GM06990 (cell line): ENCODE measurements at regions not wholly inside any gene's neighbourhood (a gene's known extent, or its start where the extent isn't known, plus 50 kb on each side); places are given as distances from the start of the nearest gene placed in this dataset.

Source experiments
- DNase-seq: peaks from one replicate; pipeline ENCODE4 v3.0.0-alpha.2; 2011; ENCODE audit not compliant: insufficient read length; ENCODE audit errors: extremely low read depth
- H3K27me3 ChIP-seq: replicated peaks from 2 replicates; pipeline ENCODE4 v1.6.0; 2011; ENCODE audit warnings: low read length; ENCODE audit not compliant: control insufficient read depth, insufficient read depth
- H3K36me3 ChIP-seq: 2 replicates; pipeline ENCODE4 v1.5.1; 2011; ENCODE audit warnings: low read length; ENCODE audit not compliant: control insufficient read depth, insufficient read depth
- H3K4me3 ChIP-seq: replicated peaks from 2 replicates; pipeline ENCODE4 v1.5.1; 2011; ENCODE audit warnings: low read depth, mild to moderate bottlenecking, control low read depth, low read length
- TF ChIP-seq, protein P1 (sequence below): IDR thresholded peaks from 2 replicates; pipeline ENCODE4 v1.5.1; 2011; ENCODE audit warnings: low read length, control low read depth, mild to moderate bottlenecking, inconsistent platforms; ENCODE audit not compliant: insufficient read depth, poor library complexity, severe bottlenecking

DNA sequence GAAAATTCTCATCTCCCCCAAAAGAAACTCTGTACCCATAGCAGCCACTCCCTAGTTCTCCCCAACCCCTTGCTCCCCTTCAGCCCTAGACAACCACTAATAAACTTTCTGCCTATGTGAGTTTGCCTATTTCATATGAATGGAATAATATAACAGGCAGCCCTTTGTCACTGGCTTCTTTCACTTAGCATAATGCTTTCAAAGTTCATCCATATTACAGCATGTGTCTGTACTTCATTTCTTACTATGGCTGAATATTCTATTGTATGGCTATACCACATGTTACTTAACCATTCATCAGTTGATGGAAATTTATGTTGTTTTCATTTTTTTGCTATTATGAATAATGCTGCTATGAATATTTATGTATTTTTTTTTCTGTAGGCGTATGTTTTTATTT, 442.9 kb downstream of the SLC4A3 start:
- Histone ChIP-seq H3K36me3 (no peaks in the 10 kb centered on the region), H3K27me3 (no peaks in the 10 kb centered on the region), H3K4me3 (no peak overlapping the region)
- TF ChIP-seq, protein P1, sequence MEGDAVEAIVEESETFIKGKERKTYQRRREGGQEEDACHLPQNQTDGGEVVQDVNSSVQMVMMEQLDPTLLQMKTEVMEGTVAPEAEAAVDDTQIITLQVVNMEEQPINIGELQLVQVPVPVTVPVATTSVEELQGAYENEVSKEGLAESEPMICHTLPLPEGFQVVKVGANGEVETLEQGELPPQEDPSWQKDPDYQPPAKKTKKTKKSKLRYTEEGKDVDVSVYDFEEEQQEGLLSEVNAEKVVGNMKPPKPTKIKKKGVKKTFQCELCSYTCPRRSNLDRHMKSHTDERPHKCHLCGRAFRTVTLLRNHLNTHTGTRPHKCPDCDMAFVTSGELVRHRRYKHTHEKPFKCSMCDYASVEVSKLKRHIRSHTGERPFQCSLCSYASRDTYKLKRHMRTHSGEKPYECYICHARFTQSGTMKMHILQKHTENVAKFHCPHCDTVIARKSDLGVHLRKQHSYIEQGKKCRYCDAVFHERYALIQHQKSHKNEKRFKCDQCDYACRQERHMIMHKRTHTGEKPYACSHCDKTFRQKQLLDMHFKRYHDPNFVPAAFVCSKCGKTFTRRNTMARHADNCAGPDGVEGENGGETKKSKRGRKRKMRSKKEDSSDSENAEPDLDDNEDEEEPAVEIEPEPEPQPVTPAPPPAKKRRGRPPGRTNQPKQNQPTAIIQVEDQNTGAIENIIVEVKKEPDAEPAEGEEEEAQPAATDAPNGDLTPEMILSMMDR = no peak
- DNase-seq = no peak

DNA sequence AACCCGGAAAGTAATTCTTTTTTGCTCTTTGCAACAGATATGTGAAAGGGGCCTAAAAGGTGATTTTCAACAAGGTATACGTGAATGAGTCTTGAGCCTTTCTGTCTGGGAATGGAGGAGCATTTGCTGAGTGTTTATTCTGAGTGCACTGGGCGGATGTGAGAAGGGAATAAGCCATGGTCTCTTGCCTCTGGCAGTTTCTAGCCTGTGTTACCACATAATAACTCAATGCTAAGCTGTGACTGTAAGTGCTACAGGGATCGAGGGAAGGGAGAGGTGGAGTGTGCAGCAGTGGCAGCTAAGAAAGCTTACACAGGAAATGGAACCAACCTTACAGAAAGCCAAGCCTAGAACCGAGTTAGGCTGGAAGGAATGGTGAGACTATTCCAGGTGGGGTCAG, 444.3 kb downstream of the SLC4A3 start:
- DNase-seq = no peak
- Histone ChIP-seq H3K27me3 (no peaks in the 10 kb centered on the region), H3K4me3 (no peak overlapping the region), H3K36me3 (no peaks in the 10 kb centered on the region)
- TF ChIP-seq, protein P1 = no peak

DNA sequence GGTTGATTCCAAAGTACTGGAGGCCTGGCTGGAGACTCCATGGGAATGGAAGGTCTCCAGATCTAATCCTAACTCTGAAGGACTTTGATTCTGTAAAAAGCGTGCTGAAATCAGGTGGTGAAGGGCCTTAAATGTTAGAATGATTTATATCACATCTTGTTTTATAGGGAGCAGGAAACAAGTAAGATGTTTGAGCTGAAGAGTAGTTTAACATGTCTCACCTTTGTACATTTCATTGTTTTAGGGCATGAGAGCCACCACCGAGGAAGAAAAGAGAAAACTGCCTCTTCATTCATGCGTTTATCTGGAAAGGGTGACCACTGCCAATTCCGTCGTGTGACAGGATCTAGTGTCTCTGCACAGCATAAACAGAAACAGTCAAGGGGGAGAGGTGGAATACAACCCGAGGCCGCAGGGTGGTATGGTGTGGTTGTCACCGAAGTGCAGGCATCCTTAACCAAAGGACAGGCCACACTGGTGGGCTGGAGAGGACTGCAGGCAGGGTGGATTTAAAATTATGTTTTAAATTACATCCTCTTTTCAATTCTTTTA, 445.3 kb downstream of the SLC4A3 start:
- TF ChIP-seq, protein P1 = no peak
- H3K36me3 ChIP-seq = no peaks in the 10 kb centered on the region
- no peak overlapping the region for H3K4me3 ChIP-seq
- DNase-seq = no peak
- no peaks in the 10 kb centered on the region for H3K27me3 ChIP-seq

DNA sequence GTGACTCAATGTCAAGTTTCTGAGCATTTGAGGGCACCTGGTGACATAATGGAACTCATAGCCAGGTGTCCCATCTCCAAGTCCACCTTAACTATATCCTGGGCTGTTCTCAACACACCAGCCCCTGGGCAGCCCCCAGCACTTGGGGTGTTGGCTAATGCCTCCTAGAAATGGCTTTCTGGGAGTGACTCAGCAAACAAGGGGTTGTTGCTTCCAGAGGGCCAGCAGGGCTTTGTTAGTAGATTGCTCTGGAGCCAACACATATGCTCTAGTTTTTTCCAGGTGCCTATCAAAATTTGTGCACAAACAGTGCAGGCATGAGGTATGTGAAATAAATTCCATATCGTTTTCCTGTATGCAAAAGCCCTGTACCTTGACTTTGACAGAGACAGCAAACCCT, 448.4 kb downstream of the SLC4A3 start:
- TF ChIP-seq, protein P1 = no peak
- DNase-seq = no peak
- no peaks in the 10 kb centered on the region for H3K27me3 ChIP-seq
- H3K36me3 ChIP-seq = no peaks in the 10 kb centered on the region
- no peak overlapping the region for H3K4me3 ChIP-seq

DNA sequence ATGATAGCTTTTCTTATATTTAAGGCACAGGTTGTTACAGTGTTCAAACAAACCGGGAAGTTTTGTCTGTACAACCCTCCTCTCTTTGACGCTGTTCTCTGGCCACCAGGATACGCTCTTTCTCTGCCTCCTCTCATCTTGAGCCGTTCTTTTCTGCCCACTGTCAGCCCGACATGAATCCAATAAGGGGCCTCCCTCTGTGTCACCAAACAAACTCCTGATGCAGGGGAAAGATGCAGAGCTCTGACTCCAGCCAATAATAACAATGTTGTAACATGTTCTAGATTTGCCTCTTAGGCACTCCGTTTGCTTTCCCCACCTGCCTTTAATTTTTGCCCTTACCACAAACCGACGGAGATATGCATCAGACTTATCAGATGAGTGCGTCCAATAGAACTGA, 449.3 kb downstream of the SLC4A3 start:
- Histone ChIP-seq H3K36me3 (no peaks in the 10 kb centered on the region), H3K4me3 (no peak overlapping the region), H3K27me3 (no peaks in the 10 kb centered on the region)
- DNase-seq = no peak
- TF ChIP-seq, protein P1 = no peak

DNA sequence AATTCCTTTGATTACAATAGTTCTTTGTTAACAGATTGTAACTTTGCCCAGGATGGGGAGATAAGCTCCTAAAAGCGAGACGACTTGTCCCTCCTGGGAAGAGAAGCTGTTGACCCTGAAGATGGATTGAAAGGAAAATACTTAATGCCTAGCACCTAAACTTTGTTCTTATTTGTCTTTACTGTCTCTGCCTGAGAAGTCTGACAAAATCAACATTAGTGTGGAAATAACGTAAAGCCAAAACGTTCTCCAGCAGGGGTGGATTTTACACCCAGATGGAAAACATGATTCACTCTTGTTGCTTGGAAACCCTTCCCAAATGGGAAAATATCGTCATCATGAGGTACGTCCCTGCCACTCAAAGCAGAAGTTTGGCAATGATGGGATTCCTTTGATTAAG, 450.1 kb downstream of the SLC4A3 start:
- no peak overlapping the region for H3K4me3 ChIP-seq
- H3K27me3 ChIP-seq = no peaks in the 10 kb centered on the region
- no peaks in the 10 kb centered on the region for H3K36me3 ChIP-seq
- DNase-seq = no peak
- TF ChIP-seq, protein P1 = no peak
